Mesenchymal stem cell (in vitro differentiated cells and primary cell): ENCODE measurements at regions not wholly inside any gene's neighbourhood (a gene's known extent, or its start where the extent isn't known, plus 50 kb on each side); places are given as distances from the start of the nearest gene placed in this dataset.

Experiments
- DNase-seq: peaks from one replicate; pipeline ENCODE4 v3.0.0-alpha.2; 2013
- H2AFZ ChIP-seq: one replicate; pipeline ENCODE4 v1.6.1; 2013; ENCODE audit warnings: low read depth, mild to moderate bottlenecking, control low read depth, inconsistent platforms, low read length, moderate library complexity
- H2AK5ac ChIP-seq: 2 replicates; pipeline ENCODE4 v1.6.1; 2013; ENCODE audit warnings: low read length, moderate library complexity, mild to moderate bottlenecking, inconsistent platforms; ENCODE audit not compliant: severe bottlenecking
- H2BK120ac ChIP-seq: one replicate; pipeline ENCODE4 v1.6.1; 2013; ENCODE audit warnings: low read depth, mild to moderate bottlenecking, inconsistent platforms, low read length, moderate library complexity
- H2BK12ac ChIP-seq, 2 experiments: one replicate each; pipeline ENCODE4 v1.6.1; 2013; ENCODE audit warnings: inconsistent platforms in 2 of 2, low read length in 2 of 2, mild to moderate bottlenecking in 2 of 2, moderate library complexity in 2 of 2, control low read depth in 1 of 2
- H2BK15ac ChIP-seq: one replicate; pipeline ENCODE4 v1.6.1; 2013; ENCODE audit warnings: mild to moderate bottlenecking, low read depth, inconsistent platforms; ENCODE audit not compliant: poor library complexity, severe bottlenecking
- H2BK5ac ChIP-seq: 2 replicates; pipeline ENCODE4 v1.6.1; 2013; ENCODE audit warnings: low read depth, mild to moderate bottlenecking, low read length, control low read depth, inconsistent platforms; ENCODE audit not compliant: poor library complexity, severe bottlenecking
- H3K14ac ChIP-seq, 2 experiments: one replicate each; pipeline ENCODE4 v1.6.1; 2013; ENCODE audit warnings: inconsistent platforms in 2 of 2, low read length in 2 of 2, control low read depth in 1 of 2, mild to moderate bottlenecking in 1 of 2, moderate library complexity in 1 of 2
- H3K18ac ChIP-seq, 2 experiments: one replicate each; pipeline ENCODE4 v1.6.1; 2013; ENCODE audit warnings: inconsistent platforms in 2 of 2, low read length in 2 of 2, control low read depth in 1 of 2, low read depth in 1 of 2, mild to moderate bottlenecking in 1 of 2
- H3K23ac ChIP-seq, 2 experiments: one replicate each; pipeline ENCODE4 v1.6.1; 2013; ENCODE audit warnings: inconsistent platforms in 2 of 2, low read length in 2 of 2, mild to moderate bottlenecking in 2 of 2, moderate library complexity in 2 of 2, control low read depth in 1 of 2
- H3K27ac ChIP-seq: 2 replicates; pipeline ENCODE4 v1.5.1; 2013; ENCODE audit warnings: mild to moderate bottlenecking, moderate library complexity, low read length, control low read depth, inconsistent platforms; ENCODE audit not compliant: poor library complexity, severe bottlenecking
- H3K27me3 ChIP-seq, 2 experiments: 2 replicates each; pipeline versions ENCODE4 v1.6.1 to v1.7.0; 2013; ENCODE audit warnings: low read length in 2 of 2, mild to moderate bottlenecking in 2 of 2, moderate library complexity in 2 of 2, control low read depth in 1 of 2, inconsistent platforms in 1 of 2; ENCODE audit not compliant: control insufficient read depth in 1 of 2, insufficient read depth in 1 of 2
- H3K36me3 ChIP-seq, 2 experiments: 2 replicates each; pipeline versions ENCODE4 v1.6.1 to v1.7.0; 2013; ENCODE audit warnings: low read length in 2 of 2, control low read depth in 1 of 2, inconsistent platforms in 1 of 2, low read depth in 1 of 2, mild to moderate bottlenecking in 1 of 2; ENCODE audit not compliant: insufficient read depth in 2 of 2, control insufficient read depth in 1 of 2
- H3K4ac ChIP-seq, 2 experiments: one replicate each; pipeline ENCODE4 v1.6.1; 2013; ENCODE audit warnings: inconsistent platforms in 2 of 2, low read length in 2 of 2, mild to moderate bottlenecking in 2 of 2, moderate library complexity in 2 of 2, control low read depth in 1 of 2, low read depth in 1 of 2
- H3K4me1 ChIP-seq: 2 replicates; pipeline ENCODE4 v1.6.1; 2013; ENCODE audit warnings: low read depth, low read length, control low read depth; ENCODE audit not compliant: control insufficient read depth, insufficient read depth
- H3K4me2 ChIP-seq: 2 replicates; pipeline ENCODE4 v1.6.1; 2013; ENCODE audit warnings: low read length, mild to moderate bottlenecking, inconsistent platforms; ENCODE audit not compliant: poor library complexity, severe bottlenecking
- H3K4me3 ChIP-seq, 2 experiments: 2 replicates each; pipeline versions ENCODE4 v1.5.1 to v1.7.0; 2013; ENCODE audit warnings: low read length in 2 of 2, mild to moderate bottlenecking in 2 of 2, control low read depth in 1 of 2, low read depth in 1 of 2; ENCODE audit not compliant: insufficient read depth in 1 of 2
- H3K79me1 ChIP-seq: replicated peaks from 2 replicates; pipeline ENCODE4 v1.6.1; 2013; ENCODE audit warnings: mild to moderate bottlenecking, control low read depth, low read length, inconsistent platforms; ENCODE audit not compliant: poor library complexity, severe bottlenecking
- H3K9ac ChIP-seq: 2 replicates; pipeline ENCODE4 v1.7.0; 2013; ENCODE audit warnings: mild to moderate bottlenecking, low read length, moderate library complexity
- H3K9me3 ChIP-seq: 2 replicates; pipeline ENCODE4 v1.7.0; 2013; ENCODE audit warnings: mild to moderate bottlenecking, low read length; ENCODE audit not compliant: control insufficient read depth
- H4K8ac ChIP-seq: one replicate; pipeline ENCODE4 v1.6.1; 2013; ENCODE audit warnings: inconsistent platforms, mild to moderate bottlenecking, low read length, moderate library complexity
- H4K91ac ChIP-seq: one replicate; pipeline ENCODE4 v1.6.1; 2013; ENCODE audit warnings: mild to moderate bottlenecking, low read length, inconsistent platforms
- whole genome bisulfite sequencing: methylation state at CpG from one replicate; pipeline ENCODE4 v1.1.7; 2013; ENCODE audit warnings: mixed read lengths; 5-methylcytosine and 5-hydroxymethylcytosine counted together

- Histone ChIP-seq H2BK120ac (no peak overlapping the region), H3K79me1 (no peaks in the 10 kb centered on the region), H2BK15ac (no peak overlapping the region), H3K9ac (no peak overlapping the region), H3K4me2 (no peak overlapping the region), H2BK5ac (no peak overlapping the region), H3K9me3 (no peaks in the 10 kb centered on the region), H3K18ac (no peak overlapping the region), H2BK12ac (no peak overlapping the region), H2AK5ac (no peak overlapping the region), H4K8ac (no peak overlapping the region), H3K27me3 (no peaks in the 10 kb centered on the region), H3K27ac (no peak overlapping the region), H3K4me3 (no peak overlapping the region), H3K4me1 (no peaks in the 10 kb centered on the region), H2AFZ (no peak overlapping the region), H3K14ac (no peak overlapping the region), H3K4ac (no peak overlapping the region), H4K91ac (no peak overlapping the region), H3K36me3 (no peaks in the 10 kb centered on the region), H3K23ac (no peak overlapping the region)
- no CpG with 5 or more reads among the region's 1 CpG for WGBS
- no peak for DNase-seq
Observed at GRCh38 chr3:159102001-159102400, 300.1 kb downstream of the MFSD1 start.

- DNase-seq: no peak
- H3K27ac ChIP-seq: no peak overlapping the region
- H3K4ac ChIP-seq: no peak overlapping the region
- H3K79me1 ChIP-seq: no peaks in the 10 kb centered on the region
- no peak overlapping the region for H3K14ac ChIP-seq
- no peak overlapping the region for H2BK5ac ChIP-seq
- H4K8ac ChIP-seq: no peak overlapping the region
- H2BK12ac ChIP-seq: no peak overlapping the region
- H3K4me2 ChIP-seq: no peak overlapping the region
- H3K4me1 ChIP-seq: no peaks in the 10 kb centered on the region
- no peaks in the 10 kb centered on the region for H3K9me3 ChIP-seq
- no peak overlapping the region for H4K91ac ChIP-seq
- H2AFZ ChIP-seq: no peak overlapping the region
- no peak overlapping the region for H3K18ac ChIP-seq
- H2BK15ac ChIP-seq: no peak overlapping the region
- no peaks in the 10 kb centered on the region for H3K36me3 ChIP-seq
- no peak overlapping the region for H3K4me3 ChIP-seq
- no peak overlapping the region for H3K23ac ChIP-seq
- H3K27me3 ChIP-seq: no peaks in the 10 kb centered on the region
- no peak overlapping the region for H3K9ac ChIP-seq
- H2BK120ac ChIP-seq: no peak overlapping the region
- no peak overlapping the region for H2AK5ac ChIP-seq
Observed at GRCh38 chr3:159112724-159113123, 310.9 kb downstream of the MFSD1 start.

GRCh38 chr3:159113221-159113875, 311.5 kb downstream of the MFSD1 start:
- Histone ChIP-seq H3K79me1 (no peaks in the 10 kb centered on the region), H2BK120ac (no peak overlapping the region), H3K9ac (no peak overlapping the region), H3K36me3 (no peaks in the 10 kb centered on the region), H3K4ac (no peak overlapping the region), H3K4me3 (no peak overlapping the region), H4K91ac (no peak overlapping the region), H2BK5ac (no peak overlapping the region), H2AK5ac (no peak overlapping the region), H3K27me3 (no peaks in the 10 kb centered on the region), H3K4me1 (no peaks in the 10 kb centered on the region), H3K23ac (no peak overlapping the region), H2BK15ac (no peak overlapping the region), H3K14ac (no peak overlapping the region), H4K8ac (no peak overlapping the region), H2BK12ac (no peak overlapping the region), H3K9me3 (no peaks in the 10 kb centered on the region), H3K18ac (no peak overlapping the region), H3K27ac (no peak overlapping the region), H3K4me2 (no peak overlapping the region), H2AFZ (no peak overlapping the region)
- 98% methylated on average over 4 of the region's 6 CpGs for WGBS
- no peak for DNase-seq

GRCh38 chr3:159114582-159114981, 312.7 kb downstream of the MFSD1 start:
- H2AK5ac ChIP-seq: no peak overlapping the region
- no peak overlapping the region for H2BK5ac ChIP-seq
- no peaks in the 10 kb centered on the region for H3K36me3 ChIP-seq
- H3K4ac ChIP-seq: no peak overlapping the region
- H4K8ac ChIP-seq: no peak overlapping the region
- H2AFZ ChIP-seq: no peak overlapping the region
- H3K23ac ChIP-seq: no peak overlapping the region
- no peaks in the 10 kb centered on the region for H3K79me1 ChIP-seq
- no peak overlapping the region for H2BK120ac ChIP-seq
- H2BK15ac ChIP-seq: no peak overlapping the region
- no peaks in the 10 kb centered on the region for H3K27me3 ChIP-seq
- no peaks in the 10 kb centered on the region for H3K4me1 ChIP-seq
- DNase-seq: no peak
- H3K4me2 ChIP-seq: no peak overlapping the region
- H3K9ac ChIP-seq: no peak overlapping the region
- H3K18ac ChIP-seq: no peak overlapping the region
- H2BK12ac ChIP-seq: no peak overlapping the region
- WGBS: 65% methylated on average over 6 of the region's 6 CpGs
- no peak overlapping the region for H4K91ac ChIP-seq
- no peak overlapping the region for H3K27ac ChIP-seq
- H3K4me3 ChIP-seq: no peak overlapping the region
- H3K9me3 ChIP-seq: no peaks in the 10 kb centered on the region
- no peak overlapping the region for H3K14ac ChIP-seq
